IPS-18a (cell line): ENCODE measurements at regions not wholly inside any gene's neighbourhood (a gene's known extent, or its start where the extent isn't known, plus 50 kb on each side); places are given as distances from the start of the nearest gene placed in this dataset.

Experiments
- H3K27ac ChIP-seq: one replicate; pipeline ENCODE4 v1.5.1; 2013; ENCODE audit warnings: low read length
- H3K27me3 ChIP-seq: one replicate; pipeline ENCODE4 v1.6.1; 2013; ENCODE audit warnings: mild to moderate bottlenecking, low read length; ENCODE audit not compliant: control insufficient read depth, insufficient read depth
- H3K36me3 ChIP-seq: one replicate; pipeline ENCODE4 v1.6.1; 2013; ENCODE audit warnings: low read depth, low read length; ENCODE audit not compliant: control insufficient read depth
- H3K4me1 ChIP-seq: one replicate; pipeline ENCODE4 v1.6.1; 2013; ENCODE audit warnings: low read depth, low read length; ENCODE audit not compliant: control insufficient read depth
- H3K4me3 ChIP-seq: one replicate; pipeline ENCODE4 v1.5.1; 2013; ENCODE audit warnings: low read length
- H3K9ac ChIP-seq: one replicate; pipeline ENCODE4 v1.6.1; 2013; ENCODE audit warnings: mild to moderate bottlenecking, low read length, moderate library complexity
- H3K9me3 ChIP-seq: one replicate; pipeline ENCODE4 v1.6.1; 2013; ENCODE audit warnings: low read depth, low read length; ENCODE audit not compliant: control insufficient read depth

GRCh38 chr2:49298230-49298629 lies 143.9 kb upstream of the FSHR start:
- Histone ChIP-seq H3K36me3 (no peaks in the 10 kb centered on the region), H3K9ac (no peak overlapping the region), H3K27ac (no peak overlapping the region), H3K9me3 (no peaks in the 10 kb centered on the region), H3K4me1 (no peaks in the 10 kb centered on the region), H3K27me3 (no peaks in the 10 kb centered on the region), H3K4me3 (no peak overlapping the region)

GRCh38 chr2:49296107-49296867 lies 142.0 kb upstream of the FSHR start:
- Histone ChIP-seq H3K27me3 (no peaks in the 10 kb centered on the region), H3K9me3 (no peaks in the 10 kb centered on the region), H3K36me3 (no peaks in the 10 kb centered on the region), H3K9ac (no peak overlapping the region), H3K27ac (no peak overlapping the region), H3K4me1 (peaks cover 3% of the 10 kb centered on the region), H3K4me3 (no peak overlapping the region)

- Histone ChIP-seq H3K9me3 (no peaks in the 10 kb centered on the region), H3K4me1 (peaks cover 3% of the 10 kb centered on the region), H3K9ac (no peak overlapping the region), H3K4me3 (no peak overlapping the region), H3K36me3 (no peaks in the 10 kb centered on the region), H3K27ac (no peak overlapping the region), H3K27me3 (no peaks in the 10 kb centered on the region)
These were observed 139.9 kb upstream of the FSHR start for GRCh38 chr2:49294225-49294624.

GRCh38 chr2:49291619-49292018 lies 137.3 kb upstream of the FSHR start:
- no peak overlapping the region for H3K4me3 ChIP-seq
- no peaks in the 10 kb centered on the region for H3K36me3 ChIP-seq
- peaks cover 10% of the 10 kb centered on the region for H3K4me1 ChIP-seq
- no peaks in the 10 kb centered on the region for H3K27me3 ChIP-seq
- no peaks in the 10 kb centered on the region for H3K9me3 ChIP-seq
- no peak overlapping the region for H3K9ac ChIP-seq
- no peak overlapping the region for H3K27ac ChIP-seq

GRCh38 chr2:49289711-49290110 lies 135.4 kb upstream of the FSHR start:
- Histone ChIP-seq H3K9me3 (no peaks in the 10 kb centered on the region), H3K9ac (no peak overlapping the region)

GRCh38 chr2:49288902-49289700 lies 134.8 kb upstream of the FSHR start:
- no peak overlapping the region for H3K4me3 ChIP-seq
- H3K9ac ChIP-seq: no peak overlapping the region
- no peaks in the 10 kb centered on the region for H3K9me3 ChIP-seq
- H3K4me1 ChIP-seq: peaks cover 17% of the 10 kb centered on the region
- no peak overlapping the region for H3K27ac ChIP-seq
- no peaks in the 10 kb centered on the region for H3K27me3 ChIP-seq
- H3K36me3 ChIP-seq: no peaks in the 10 kb centered on the region

More at GRCh38 chr2:49289711-49290110, 135.4 kb upstream of the FSHR start:
- no peak overlapping the region for H3K4me3 ChIP-seq
- H3K36me3 ChIP-seq: no peaks in the 10 kb centered on the region
- peaks cover 17% of the 10 kb centered on the region for H3K4me1 ChIP-seq
- H3K27ac ChIP-seq: no peak overlapping the region
- no peaks in the 10 kb centered on the region for H3K27me3 ChIP-seq

GRCh38 chr2:49288113-49288705 lies 133.9 kb upstream of the FSHR start:
- Histone ChIP-seq H3K27ac (no peak overlapping the region), H3K27me3 (no peaks in the 10 kb centered on the region), H3K4me3 (no peak overlapping the region), H3K9me3 (no peaks in the 10 kb centered on the region), H3K36me3 (no peaks in the 10 kb centered on the region), H3K9ac (no peak overlapping the region), H3K4me1 (peaks cover 17% of the 10 kb centered on the region)

- Histone ChIP-seq H3K27ac (no peak overlapping the region), H3K27me3 (no peaks in the 10 kb centered on the region), H3K36me3 (no peaks in the 10 kb centered on the region), H3K9ac (no peak overlapping the region), H3K9me3 (no peaks in the 10 kb centered on the region), H3K4me3 (no peak overlapping the region), H3K4me1 (peaks cover 17% of the 10 kb centered on the region)
These were observed 132.4 kb upstream of the FSHR start for GRCh38 chr2:49286726-49287125.

- Histone ChIP-seq H3K4me3 (no peak overlapping the region), H3K27me3 (no peaks in the 10 kb centered on the region), H3K27ac (no peak overlapping the region), H3K9me3 (no peaks in the 10 kb centered on the region), H3K36me3 (no peaks in the 10 kb centered on the region), H3K4me1 (peaks cover 15% of the 10 kb centered on the region), H3K9ac (no peak overlapping the region)
These were observed 131.7 kb upstream of the FSHR start for GRCh38 chr2:49286045-49286444.

GRCh38 chr2:49278561-49278960 lies 124.2 kb upstream of the FSHR start:
- H3K27me3 ChIP-seq: no peaks in the 10 kb centered on the region
- no peak overlapping the region for H3K27ac ChIP-seq
- no peaks in the 10 kb centered on the region for H3K36me3 ChIP-seq
- no peak overlapping the region for H3K4me3 ChIP-seq
- H3K9ac ChIP-seq: no peak overlapping the region
- no peaks in the 10 kb centered on the region for H3K9me3 ChIP-seq
- no peaks in the 10 kb centered on the region for H3K4me1 ChIP-seq

GRCh38 chr2:49278141-49278540 lies 123.8 kb upstream of the FSHR start:
- Histone ChIP-seq H3K9ac (no peak overlapping the region), H3K36me3 (no peaks in the 10 kb centered on the region), H3K4me1 (no peaks in the 10 kb centered on the region), H3K9me3 (no peaks in the 10 kb centered on the region), H3K27ac (no peak overlapping the region), H3K4me3 (no peak overlapping the region), H3K27me3 (no peaks in the 10 kb centered on the region)
